ENCODE measurements at regions not wholly inside any gene's neighbourhood (a gene's known extent, or its start where the extent isn't known, plus 50 kb on each side); places are given as distances from the start of the nearest gene placed in this dataset.
"Not testable (repeated sequence)": the region's sequence is repeated elsewhere in the genome, so short reads cannot be mapped to it uniquely, and the experiment has no call there.

DNA sequence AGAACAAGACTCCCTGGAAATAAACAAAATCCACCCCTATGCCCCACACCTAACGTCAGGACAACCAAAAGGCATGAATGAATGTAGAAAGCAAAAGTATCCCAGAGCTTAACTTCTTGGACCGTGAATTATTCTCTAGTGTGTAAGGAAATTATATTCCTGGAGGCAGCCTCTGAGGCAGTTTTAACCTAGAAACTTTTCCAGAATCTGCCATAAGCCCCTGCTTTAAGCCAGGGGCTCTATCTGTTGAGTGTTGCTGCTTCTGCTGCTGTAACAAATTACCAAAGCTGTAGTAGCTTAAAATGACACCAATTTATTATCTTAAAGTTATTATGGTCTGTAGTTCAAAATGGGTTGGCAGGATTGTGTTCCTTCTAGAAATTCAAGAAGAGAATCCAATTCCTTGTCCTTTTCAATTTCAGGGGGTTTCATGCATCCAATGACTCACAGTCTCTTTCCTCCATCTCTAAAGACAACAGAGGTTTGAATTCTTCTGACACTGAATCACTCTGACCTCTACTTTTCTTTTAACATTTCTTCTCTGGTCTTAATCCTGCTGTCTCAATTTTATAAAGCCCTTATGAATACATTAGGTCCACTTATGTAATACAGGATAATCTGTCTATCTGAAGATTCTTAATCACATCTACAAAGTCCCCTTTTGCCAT is 242.7 kb downstream of the ATXN7L3B start:
- no peaks in the 10 kb centered on the region for H3K4me1 ChIP-seq
- no peaks in the 10 kb centered on the region for H3K36me3 ChIP-seq
- H3K9me3 ChIP-seq = no peaks in the 10 kb centered on the region
- H3K27me3 ChIP-seq = no peaks in the 10 kb centered on the region
- H3K27ac ChIP-seq = no peak overlapping the region
- no peak overlapping the region for H3K4me3 ChIP-seq
- DNase-seq (ENCODE audit: low spot score in 2 of 2) = no peak
- no peak for TF ChIP-seq EP300 (IDR thresholded peaks at IDR 0.05)
- no peak for TF ChIP-seq POLR2A (IDR thresholded peaks at IDR 0.05)
- TF ChIP-seq, protein P1, sequence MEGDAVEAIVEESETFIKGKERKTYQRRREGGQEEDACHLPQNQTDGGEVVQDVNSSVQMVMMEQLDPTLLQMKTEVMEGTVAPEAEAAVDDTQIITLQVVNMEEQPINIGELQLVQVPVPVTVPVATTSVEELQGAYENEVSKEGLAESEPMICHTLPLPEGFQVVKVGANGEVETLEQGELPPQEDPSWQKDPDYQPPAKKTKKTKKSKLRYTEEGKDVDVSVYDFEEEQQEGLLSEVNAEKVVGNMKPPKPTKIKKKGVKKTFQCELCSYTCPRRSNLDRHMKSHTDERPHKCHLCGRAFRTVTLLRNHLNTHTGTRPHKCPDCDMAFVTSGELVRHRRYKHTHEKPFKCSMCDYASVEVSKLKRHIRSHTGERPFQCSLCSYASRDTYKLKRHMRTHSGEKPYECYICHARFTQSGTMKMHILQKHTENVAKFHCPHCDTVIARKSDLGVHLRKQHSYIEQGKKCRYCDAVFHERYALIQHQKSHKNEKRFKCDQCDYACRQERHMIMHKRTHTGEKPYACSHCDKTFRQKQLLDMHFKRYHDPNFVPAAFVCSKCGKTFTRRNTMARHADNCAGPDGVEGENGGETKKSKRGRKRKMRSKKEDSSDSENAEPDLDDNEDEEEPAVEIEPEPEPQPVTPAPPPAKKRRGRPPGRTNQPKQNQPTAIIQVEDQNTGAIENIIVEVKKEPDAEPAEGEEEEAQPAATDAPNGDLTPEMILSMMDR (IDR thresholded peaks at IDR 0.05) = no peak
- 61 to 63% methylated on average over 2 of the region's 2 CpGs for WGBS, 2 donors

DNA sequence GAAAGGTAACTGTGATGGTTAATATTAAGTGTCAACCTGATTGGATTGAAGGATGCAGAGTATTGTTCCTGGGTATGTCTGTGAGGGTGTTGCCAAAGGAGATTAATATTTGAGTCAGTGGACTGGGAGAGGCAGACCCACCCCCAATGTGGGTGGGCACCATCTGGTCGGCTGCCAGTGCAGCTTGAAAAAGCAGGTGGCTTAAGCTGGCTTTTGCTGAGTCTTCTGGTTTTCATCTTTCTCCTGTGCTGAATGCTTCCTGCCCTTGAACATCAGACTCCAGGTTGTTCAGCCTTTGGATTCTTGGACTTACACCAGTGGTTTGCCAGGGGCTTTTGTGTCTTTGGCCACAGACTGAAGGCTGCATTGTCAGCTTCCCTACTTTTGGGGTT is 243.2 kb downstream of the ATXN7L3B start:
- H3K27me3 ChIP-seq; H3K36me3 ChIP-seq; H3K4me3 ChIP-seq; H3K4me1 ChIP-seq; DNase-seq (ENCODE audit: low spot score in 2 of 2); H3K27ac ChIP-seq; H3K9me3 ChIP-seq: not testable (repeated sequence)
- WGBS, 2 donors = 14 to 33% methylated on average over 1 of the region's 1 CpG

DNA sequence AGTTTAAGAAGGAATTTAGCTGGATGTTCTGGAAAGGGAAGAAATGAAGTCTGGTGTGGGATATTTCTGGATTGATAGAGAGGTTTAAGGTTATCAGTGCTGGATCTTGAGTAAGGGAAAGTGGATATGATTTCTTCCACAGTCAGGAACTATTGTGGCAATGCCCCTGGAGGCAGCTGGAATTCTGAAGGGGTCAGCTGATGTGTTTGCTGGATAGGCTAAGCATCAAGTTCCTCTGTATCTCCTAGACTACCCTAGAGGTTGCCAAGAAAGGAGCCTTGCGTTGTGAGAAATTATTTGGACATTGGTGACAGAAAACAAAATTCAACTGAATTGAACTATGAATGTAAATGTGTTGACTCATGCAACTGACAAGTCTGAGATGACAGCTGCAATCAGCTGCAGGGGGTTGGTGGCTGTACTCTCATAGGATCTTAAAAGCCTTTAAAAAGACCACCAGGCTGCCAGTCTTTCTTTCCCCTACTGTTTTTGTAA is 244.4 kb downstream of the ATXN7L3B start:
- Histone ChIP-seq H3K4me3 (no peak overlapping the region), H3K4me1 (no peaks in the 10 kb centered on the region), H3K9me3 (no peaks in the 10 kb centered on the region), H3K27ac (no peak overlapping the region), H3K36me3 (no peaks in the 10 kb centered on the region), H3K27me3 (no peaks in the 10 kb centered on the region)
- no peak for DNase-seq (ENCODE audit: low spot score in 2 of 2)
- TF ChIP-seq POLR2A (IDR thresholded peaks at IDR 0.05) (no peak), EP300 (IDR thresholded peaks at IDR 0.05) (no peak)
- TF ChIP-seq, protein P1 (IDR thresholded peaks at IDR 0.05) = no peak
- WGBS, 2 donors = 64 to 84% methylated on average over 1 of the region's 1 CpG

DNA sequence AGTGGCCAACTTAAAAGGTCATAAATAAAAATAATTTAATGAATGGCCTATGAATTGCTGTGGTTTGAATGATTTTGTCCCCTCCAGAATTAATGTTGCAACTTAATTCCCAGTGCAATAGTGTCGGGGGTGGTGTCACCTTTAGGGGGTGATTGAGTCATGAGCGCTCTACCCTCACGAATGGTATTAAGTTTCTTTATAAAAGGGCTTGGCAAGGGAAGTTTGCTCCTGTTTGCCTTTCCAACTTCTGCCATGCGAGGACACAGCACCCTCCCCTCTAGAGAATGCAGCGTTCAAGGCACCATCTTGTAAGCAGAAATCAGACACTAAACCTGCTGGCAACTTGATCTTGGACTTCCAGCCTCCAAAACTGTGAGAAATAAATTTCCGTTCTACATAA is 253.3 kb downstream of the ATXN7L3B start:
- 86% methylated on average over 6 of the region's 6 CpGs for WGBS, 2 donors
- TF ChIP-seq, protein P1 (IDR thresholded peaks at IDR 0.05) = no peak
- TF ChIP-seq EP300 (IDR thresholded peaks at IDR 0.05) (no peak), POLR2A (IDR thresholded peaks at IDR 0.05) (no peak)
- no peak overlapping the region for H3K4me3 ChIP-seq
- no peaks in the 10 kb centered on the region for H3K9me3 ChIP-seq
- H3K27me3 ChIP-seq = no peaks in the 10 kb centered on the region
- DNase-seq (ENCODE audit: low spot score in 2 of 2) = no peak
- H3K36me3 ChIP-seq = no peaks in the 10 kb centered on the region
- H3K4me1 ChIP-seq = no peaks in the 10 kb centered on the region
- H3K27ac ChIP-seq = no peak overlapping the region

DNA sequence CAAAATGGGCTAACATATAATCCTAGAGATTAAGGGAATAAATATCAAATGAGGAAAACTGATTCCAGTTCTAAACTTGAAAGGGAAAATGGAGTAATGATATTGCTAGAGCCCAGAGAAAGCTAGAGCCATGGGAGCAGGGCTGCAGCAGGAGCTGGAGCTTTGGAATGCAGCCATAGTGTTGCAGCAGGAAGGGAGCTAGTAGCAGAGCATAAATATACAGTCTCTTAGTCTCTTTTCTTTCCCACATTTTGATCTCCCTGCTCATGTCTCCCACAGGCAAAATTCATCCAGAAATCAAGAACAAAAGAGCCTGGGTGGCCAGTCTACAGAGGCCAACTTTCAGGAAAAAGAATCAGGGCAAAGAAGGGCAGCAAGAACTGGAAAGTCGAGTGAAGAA is 253.7 kb downstream of the ATXN7L3B start:
- Histone ChIP-seq H3K9me3 (no peaks in the 10 kb centered on the region), H3K27me3 (no peaks in the 10 kb centered on the region), H3K36me3 (no peaks in the 10 kb centered on the region), H3K4me1 (no peaks in the 10 kb centered on the region), H3K4me3 (no peak overlapping the region), H3K27ac (no peak overlapping the region)
- WGBS, 2 donors = 27 to 32% methylated on average over 1 of the region's 1 CpG
- TF ChIP-seq POLR2A (IDR thresholded peaks at IDR 0.05) = no peak
- TF ChIP-seq EP300 (IDR thresholded peaks at IDR 0.05) = no peak
- TF ChIP-seq, protein P1 (IDR thresholded peaks at IDR 0.05) = no peak
- DNase-seq (ENCODE audit: low spot score in 2 of 2) = no peak

DNA sequence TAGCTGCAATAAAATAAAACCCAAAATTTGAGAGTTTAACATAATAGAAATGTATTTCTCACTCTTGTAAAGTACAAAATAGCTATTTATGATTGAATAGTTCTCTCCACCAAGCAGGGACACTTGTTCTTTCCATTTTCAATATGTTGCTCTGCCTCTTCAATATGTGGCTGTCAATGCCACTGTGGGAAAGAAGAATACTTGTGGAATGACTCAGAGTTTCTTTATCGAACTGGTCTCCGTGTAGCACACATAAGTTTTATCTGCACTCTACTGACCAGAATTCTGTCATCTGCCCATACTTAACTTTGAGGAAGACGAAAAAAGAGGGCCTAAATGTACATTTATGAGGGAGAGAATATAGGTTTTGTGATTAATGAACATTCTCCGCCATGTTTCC is 256.9 kb downstream of the ATXN7L3B start:
- WGBS, 2 donors = 77 to 83% methylated on average over 4 of the region's 4 CpGs
- TF ChIP-seq, protein P1 (IDR thresholded peaks at IDR 0.05) = no peak
- no peak for TF ChIP-seq EP300 (IDR thresholded peaks at IDR 0.05)
- no peak for TF ChIP-seq POLR2A (IDR thresholded peaks at IDR 0.05)

More for the DNA sequence above, 256.9 kb downstream of the ATXN7L3B start:
- Histone ChIP-seq H3K36me3 (no peaks in the 10 kb centered on the region), H3K27ac (no peak overlapping the region), H3K4me3 (no peak overlapping the region), H3K9me3 (no peaks in the 10 kb centered on the region), H3K27me3 (no peaks in the 10 kb centered on the region), H3K4me1 (no peaks in the 10 kb centered on the region)
- DNase-seq (ENCODE audit: low spot score in 2 of 2) = no peak
